Prostate gland (tissue), 2 donors: ENCODE measurements at regions not wholly inside any gene's neighbourhood (a gene's known extent, or its start where the extent isn't known, plus 50 kb on each side); places are given as distances from the start of the nearest gene placed in this dataset.

Source experiments
- DNase-seq: peaks from one replicate; pipeline ENCODE4 v3.0.0-alpha.2; 2019; ENCODE audit warnings: low spot score
- H3K27ac ChIP-seq, 2 donors: fragments of 200-600 bp; sonication (generic); 2 replicates each; pipeline ENCODE4 v1.5.1; 2017 to 2019
- H3K27me3 ChIP-seq: fragments of 200-600 bp; sonication (generic); replicated peaks from 2 replicates; pipeline ENCODE4 v1.5.1; 2019; ENCODE audit not compliant: insufficient read depth
- H3K36me3 ChIP-seq, 2 donors: fragments of 200-600 bp; sonication (generic); 1 replicate in 1 of 2; 2 replicates in 1 of 2; pipeline versions ENCODE4 v1.5.1 to v1.8.1; 2017 to 2019
- H3K4me1 ChIP-seq: fragments of 200-600 bp; sonication (generic); replicated peaks from 2 replicates; pipeline ENCODE4 v1.5.1; 2019
- H3K4me3 ChIP-seq, 2 donors: fragments of 200-600 bp; sonication (generic); 2 replicates each; pipeline ENCODE4 v1.5.1; 2017 to 2019
- H3K9me3 ChIP-seq: fragments of 200-600 bp; sonication (generic); 2 replicates; pipeline ENCODE4 v1.5.1; 2017
- CTCF ChIP-seq, 4 experiments: fragments of 200-600 bp in 2 of 4; fragments of 450-650 bp in 2 of 4; sonication (generic) in 2 of 4; IDR thresholded peaks; 1 replicate in 3 of 4; 2 replicates in 1 of 4; pipeline ENCODE4 v1.5.1; 2016 to 2019; ENCODE audit warnings: antibody characterized with exemption in 4 of 4, mild to moderate bottlenecking in 2 of 4, moderate library complexity in 2 of 4
- POLR2A ChIP-seq: fragments of 450-650 bp; IDR thresholded peaks from one replicate; pipeline ENCODE4 v1.6.1; 2016; ENCODE audit warnings: antibody characterized with exemption, mild to moderate bottlenecking
- POLR2AphosphoS5 ChIP-seq: sonication (generic); formaldehyde crosslinking; IDR thresholded peaks from one replicate; pipeline ENCODE4 v1.6.1; 2017; ENCODE audit warnings: antibody characterized with exemption
- WGBS: methylation state at CpG from one replicate; pipeline ENCODE4 v1.1.5; 2018; 5-methylcytosine and 5-hydroxymethylcytosine counted together
- intact Hi-C: fragments of 100-400 bp; cut with DNase I; formaldehyde crosslinking; loops from one replicate; pipeline ENCODE4 v1.14.2; 2022

- Histone ChIP-seq H3K9me3 (no peaks in the 10 kb centered on the region), H3K4me3 (no peak overlapping the region), H3K36me3 (no peaks in the 10 kb centered on the region), H3K27me3 (no peaks in the 10 kb centered on the region), H3K27ac (no peak overlapping the region), H3K4me1 (no peaks in the 10 kb centered on the region)
- whole genome bisulfite sequencing: 93% methylated on average over 8 of the region's 8 CpGs
- DNase-seq: no peak
- no peak for TF ChIP-seq POLR2A
- no peak for TF ChIP-seq CTCF (IDR thresholded peaks at IDR 0.05)
- TF ChIP-seq POLR2AphosphoS5: no peak
- intact Hi-C loops: no loop called here
Measured at GRCh38 chr20:53695797-53696527, 102.3 kb upstream of the ZNF217 start.

- H3K27ac ChIP-seq: no peak overlapping the region
- intact Hi-C loops: no loop called here
- no peak for DNase-seq
- no peaks in the 10 kb centered on the region for H3K9me3 ChIP-seq
- no peaks in the 10 kb centered on the region for H3K4me1 ChIP-seq
- no peak for TF ChIP-seq CTCF (IDR thresholded peaks at IDR 0.05)
- no peak for TF ChIP-seq POLR2A
- no peak for TF ChIP-seq POLR2AphosphoS5
- no peaks in the 10 kb centered on the region for H3K36me3 ChIP-seq
- H3K27me3 ChIP-seq: no peaks in the 10 kb centered on the region
- 94% methylated on average over 17 of the region's 17 CpGs for WGBS
- no peak overlapping the region for H3K4me3 ChIP-seq
Measured at GRCh38 chr20:53693262-53693871, 99.7 kb upstream of the ZNF217 start.

GRCh38 chr20:53692465-53693067 lies 98.9 kb upstream of the ZNF217 start:
- Histone ChIP-seq H3K27ac (no peak overlapping the region), H3K9me3 (no peaks in the 10 kb centered on the region), H3K4me1 (no peaks in the 10 kb centered on the region), H3K27me3 (no peaks in the 10 kb centered on the region), H3K4me3 (no peak overlapping the region), H3K36me3 (no peaks in the 10 kb centered on the region)
- DNase-seq: no peak
- WGBS: 71% methylated on average over 10 of the region's 10 CpGs
- intact Hi-C loops: no loop called here
- TF ChIP-seq CTCF (IDR thresholded peaks at IDR 0.05) (no peak), POLR2A (no peak), POLR2AphosphoS5 (no peak)

DNA sequence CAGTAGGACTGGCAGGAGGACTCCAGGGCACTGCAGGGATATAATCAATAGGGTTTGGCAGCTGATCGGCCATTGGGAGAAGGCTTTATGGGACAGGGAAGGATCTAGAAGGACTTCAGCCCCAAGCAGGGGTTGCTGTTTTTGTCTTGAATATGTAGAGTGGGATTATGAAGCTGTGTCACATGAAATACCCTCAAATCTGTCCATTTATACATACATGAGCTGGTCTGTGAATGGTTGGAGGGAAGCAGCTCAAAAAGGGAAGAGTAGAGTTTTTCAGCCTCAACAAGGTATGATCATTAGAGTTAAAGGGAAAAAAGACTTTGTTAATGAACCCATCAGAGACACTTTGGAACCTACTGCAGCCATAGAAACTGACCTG lies 98.2 kb upstream of the ZNF217 start:
- 85% methylated on average over 1 of the region's 1 CpG for WGBS
- no peaks in the 10 kb centered on the region for H3K4me1 ChIP-seq
- H3K36me3 ChIP-seq: no peaks in the 10 kb centered on the region
- no peaks in the 10 kb centered on the region for H3K27me3 ChIP-seq
- intact Hi-C loops: no loop called here
- no peaks in the 10 kb centered on the region for H3K9me3 ChIP-seq
- no peak for DNase-seq
- no peak overlapping the region for H3K4me3 ChIP-seq
- TF ChIP-seq POLR2AphosphoS5 (no peak), CTCF (IDR thresholded peaks at IDR 0.05) (no peak), POLR2A (no peak)
- H3K27ac ChIP-seq: no peak overlapping the region
